NCI-H2227 (cell line): ENCODE measurements at regions not wholly inside any gene's neighbourhood (a gene's known extent, or its start where the extent isn't known, plus 50 kb on each side); places are given as distances from the start of the nearest gene placed in this dataset.
A peak's percentile ranks its signal among the peaks of the same experiment; 100 is the strongest.
"Not testable (repeated sequence)": the region's sequence is repeated elsewhere in the genome, so short reads cannot be mapped to it uniquely, and the experiment has no call there.

Experiments used
- DNase-seq: peaks from one replicate; lab custom pipeline; 2025; ENCODE audit not compliant: unreplicated experiment; lab: John Stamatoyannopoulos, UW

GRCh38 chr15:92753591-92753990 is 98.0 kb upstream of the FAM174B start:
- no peak for DNase-seq

DNA sequence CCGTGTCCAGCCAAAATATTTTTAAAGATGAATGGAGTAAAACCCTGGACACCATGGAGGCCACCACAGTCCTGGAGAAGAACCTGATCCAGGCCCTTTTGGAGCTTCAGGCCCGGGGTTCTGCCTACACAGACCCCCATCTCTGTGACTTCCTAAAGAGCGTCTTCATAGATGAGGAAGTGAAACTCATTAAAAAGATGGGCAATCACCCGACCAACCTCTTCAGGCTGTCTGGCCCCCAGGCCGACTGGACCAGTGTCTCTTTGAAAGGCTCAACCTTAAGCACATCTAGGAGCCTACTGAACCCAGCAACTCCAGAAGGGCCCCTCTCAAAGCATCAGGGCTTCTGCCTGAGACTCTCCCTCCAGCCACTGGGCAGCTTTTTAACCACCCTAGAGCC is 107.9 kb upstream of the FAM174B start:
- no peak for DNase-seq

DNA sequence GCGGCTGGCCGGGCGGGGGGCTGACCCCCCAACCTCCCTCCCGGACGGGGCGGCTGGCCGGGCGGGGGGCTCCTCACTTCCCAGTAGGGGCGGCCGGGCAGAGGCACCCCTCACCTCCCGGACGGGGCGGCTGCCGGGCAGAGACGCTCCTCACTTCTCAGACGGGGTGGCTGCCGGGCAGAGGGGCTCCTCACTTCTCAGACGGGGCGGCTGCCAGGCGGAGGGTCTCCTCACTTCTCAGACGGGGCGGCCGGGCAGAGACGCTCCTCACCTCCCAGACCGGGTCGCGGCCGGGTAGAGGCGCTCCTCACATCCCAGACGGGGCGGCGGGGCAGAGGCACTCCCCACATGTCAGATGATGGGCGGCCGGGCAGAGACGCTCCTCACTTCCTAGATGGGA is 112.6 kb upstream of the FAM174B start:
- DNase-seq = not testable (repeated sequence)

- no peak for DNase-seq
Observed at GRCh38 chr15:92770641-92771040, 115.1 kb upstream of the FAM174B start.

- no peak for DNase-seq
Observed at GRCh38 chr15:92772061-92772460, 116.5 kb upstream of the FAM174B start.

DNA sequence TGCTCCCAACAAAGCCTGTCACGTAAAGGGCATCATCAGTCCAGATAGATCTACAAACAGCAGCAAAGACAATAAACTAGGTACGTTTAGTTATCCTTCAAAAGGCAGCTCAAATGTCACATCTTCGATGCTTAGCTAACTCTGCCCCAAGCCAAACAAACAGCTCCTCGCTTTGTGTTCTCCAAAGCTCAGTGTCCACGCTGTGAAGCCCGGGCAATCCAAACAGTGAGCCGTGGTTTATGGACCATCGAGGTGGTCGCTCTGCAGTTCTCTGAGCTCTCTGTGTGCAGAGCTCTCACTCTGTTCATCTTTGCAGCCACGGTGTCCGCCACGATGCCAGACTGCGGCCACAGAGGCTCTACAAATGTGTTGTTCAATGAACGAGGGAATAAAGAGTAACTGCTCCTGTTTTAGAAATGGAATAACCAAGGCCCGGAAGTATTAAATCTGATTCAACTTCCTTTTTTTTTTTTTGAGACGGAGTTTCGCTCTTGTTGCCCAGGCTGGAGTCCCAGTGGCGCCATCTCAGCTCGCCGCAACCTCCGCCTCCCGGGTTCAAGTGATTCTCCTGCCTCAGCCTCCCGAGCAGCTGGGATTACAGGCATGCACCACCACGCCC is 117.2 kb upstream of the FAM174B start:
- no peak for DNase-seq

- DNase-seq = no peak
Observed at GRCh38 chr15:92773340-92773739, 117.8 kb upstream of the FAM174B start.

- no peak for DNase-seq
Observed at GRCh38 chr15:92779874-92780273, 120.2 kb upstream of the CHD2 start.

DNA sequence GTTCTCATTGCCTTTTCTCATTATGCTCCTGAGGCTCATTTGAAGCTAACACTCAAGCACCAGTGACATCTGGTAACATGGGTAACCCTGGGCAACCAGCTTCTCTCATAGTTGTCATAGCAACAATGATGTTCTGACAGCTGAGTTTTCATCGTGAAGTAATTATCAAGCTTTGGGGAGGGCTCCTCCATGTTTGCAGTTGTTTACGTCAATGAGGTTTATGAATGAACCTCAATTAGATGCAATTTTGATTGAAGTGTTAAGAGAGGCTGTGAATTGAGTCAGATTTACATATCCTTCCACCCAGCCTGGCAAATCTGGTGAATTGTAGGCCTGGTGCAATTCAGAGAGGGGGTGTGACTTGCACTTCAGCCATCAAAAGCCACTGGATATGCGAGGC is 119.3 kb upstream of the CHD2 start:
- DNase-seq = peak; percentile 72

DNA sequence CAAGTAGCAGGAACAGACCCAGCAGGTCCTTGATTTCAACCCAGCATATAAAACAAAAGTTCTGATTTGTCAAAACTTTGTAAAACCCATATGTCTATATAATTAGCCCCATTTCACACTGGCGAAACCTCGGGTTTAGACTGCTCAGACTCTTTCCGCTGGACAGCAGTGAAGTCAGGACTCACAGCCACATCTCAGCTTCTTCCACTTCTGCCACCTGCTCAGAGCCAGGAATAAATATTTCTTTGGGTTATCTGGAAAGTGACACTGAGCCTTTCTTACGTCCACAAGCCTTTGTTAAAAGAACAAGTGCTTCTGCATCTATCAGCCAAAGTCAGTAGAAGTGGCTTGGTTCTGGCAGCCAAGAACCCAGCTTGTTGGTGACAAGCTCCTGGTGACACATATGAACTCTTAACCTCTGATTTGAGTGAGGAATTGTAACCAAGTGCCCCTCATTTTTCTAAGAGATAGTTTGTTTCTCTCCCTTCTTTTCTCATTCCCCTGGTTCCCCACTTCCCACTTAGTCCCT is 118.1 kb upstream of the CHD2 start:
- DNase-seq = no peak

GRCh38 chr15:92787116-92787515 is 113.0 kb upstream of the CHD2 start:
- no peak for DNase-seq

DNA sequence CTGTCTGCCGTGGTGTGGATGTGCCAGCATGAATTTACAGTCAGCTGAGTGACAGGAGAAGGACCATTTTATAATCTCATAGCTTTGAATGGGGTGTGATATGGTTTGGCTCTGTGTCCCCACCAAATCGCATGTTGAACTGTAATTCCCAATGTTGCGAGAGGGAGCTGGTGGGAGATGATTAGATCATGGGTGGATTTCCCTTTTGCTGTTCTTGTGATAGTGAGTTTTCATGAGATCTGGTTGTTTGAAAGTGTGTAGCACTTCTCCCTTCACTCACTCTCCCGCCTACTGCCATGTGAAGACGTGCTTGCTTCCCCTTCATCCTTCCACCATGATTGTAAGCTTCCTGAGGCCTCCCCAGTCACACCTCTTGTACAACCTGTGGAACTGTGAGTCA is 111.9 kb upstream of the CHD2 start:
- no peak for DNase-seq

- not testable (repeated sequence) for DNase-seq
Observed at GRCh38 chr15:92788793-92789192, 111.3 kb upstream of the CHD2 start.

GRCh38 chr15:92796161-92796611 is 103.9 kb upstream of the CHD2 start:
- DNase-seq = no peak

DNA sequence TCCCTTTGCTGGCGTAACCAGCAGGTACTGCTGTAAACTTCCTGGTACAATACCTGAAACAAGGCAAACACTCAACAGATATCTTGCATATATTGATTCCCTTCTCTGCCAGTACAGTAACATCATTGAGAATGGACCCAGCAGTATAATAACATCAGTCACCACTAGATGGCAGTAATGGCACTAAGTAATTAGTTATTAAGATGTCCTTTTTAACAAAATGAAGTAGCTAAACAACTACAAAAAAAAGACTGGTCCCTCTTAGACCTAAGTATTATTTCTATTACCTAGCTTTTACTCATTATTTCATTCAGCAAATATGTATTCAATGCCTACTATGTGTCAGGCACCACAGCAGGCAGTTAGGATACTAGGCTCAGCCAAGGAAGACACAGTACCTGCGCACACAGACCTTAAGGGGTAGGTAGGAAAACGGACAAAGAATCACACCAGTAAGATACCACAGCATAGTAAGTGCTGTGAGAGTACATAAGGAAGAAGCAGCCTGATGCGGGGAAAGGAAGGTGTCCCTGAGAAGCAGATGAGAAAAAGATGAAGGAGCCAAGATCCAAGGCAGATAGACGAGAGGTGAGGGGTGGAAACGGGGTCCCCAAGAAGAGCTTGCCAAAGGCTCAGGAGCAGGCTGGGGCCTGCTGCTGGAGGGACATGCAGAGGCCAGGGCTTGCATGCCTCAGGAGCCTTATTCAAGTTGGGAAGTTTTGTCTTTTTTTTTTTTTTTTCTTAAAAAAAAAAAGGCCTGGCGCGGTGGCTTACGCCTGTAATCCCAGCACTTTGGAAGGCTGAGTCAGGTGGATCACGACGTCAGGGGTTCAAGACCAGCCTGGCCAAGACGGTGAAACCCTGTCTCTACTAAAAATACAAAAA is 102.7 kb upstream of the CHD2 start:
- peak; percentile 73 for DNase-seq

DNA sequence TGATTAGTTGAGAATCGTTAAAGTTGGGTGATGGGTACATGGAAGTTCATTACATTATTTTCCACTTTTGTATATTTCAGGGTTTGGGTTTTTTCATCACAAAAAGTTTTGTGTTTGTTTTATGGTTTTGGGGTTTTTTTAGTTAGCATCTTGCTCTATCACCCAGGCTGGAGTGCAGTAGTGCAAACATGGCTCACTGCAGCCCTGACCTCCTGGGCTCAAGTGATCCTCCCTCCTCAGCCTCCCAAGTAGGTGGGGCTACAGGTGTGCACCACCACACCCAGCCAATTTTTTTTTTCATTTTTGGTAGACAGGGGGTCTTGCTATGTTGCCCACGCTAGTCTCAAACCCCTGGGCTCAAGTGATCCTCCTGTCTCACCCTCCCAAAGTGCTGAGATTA is 100.1 kb upstream of the CHD2 start:
- no peak for DNase-seq

- DNase-seq = not testable (repeated sequence)
Observed at GRCh38 chr15:92800416-92801055, 99.6 kb upstream of the CHD2 start.

GRCh38 chr15:92801056-92801773 is 98.9 kb upstream of the CHD2 start:
- not testable (repeated sequence) for DNase-seq

DNA sequence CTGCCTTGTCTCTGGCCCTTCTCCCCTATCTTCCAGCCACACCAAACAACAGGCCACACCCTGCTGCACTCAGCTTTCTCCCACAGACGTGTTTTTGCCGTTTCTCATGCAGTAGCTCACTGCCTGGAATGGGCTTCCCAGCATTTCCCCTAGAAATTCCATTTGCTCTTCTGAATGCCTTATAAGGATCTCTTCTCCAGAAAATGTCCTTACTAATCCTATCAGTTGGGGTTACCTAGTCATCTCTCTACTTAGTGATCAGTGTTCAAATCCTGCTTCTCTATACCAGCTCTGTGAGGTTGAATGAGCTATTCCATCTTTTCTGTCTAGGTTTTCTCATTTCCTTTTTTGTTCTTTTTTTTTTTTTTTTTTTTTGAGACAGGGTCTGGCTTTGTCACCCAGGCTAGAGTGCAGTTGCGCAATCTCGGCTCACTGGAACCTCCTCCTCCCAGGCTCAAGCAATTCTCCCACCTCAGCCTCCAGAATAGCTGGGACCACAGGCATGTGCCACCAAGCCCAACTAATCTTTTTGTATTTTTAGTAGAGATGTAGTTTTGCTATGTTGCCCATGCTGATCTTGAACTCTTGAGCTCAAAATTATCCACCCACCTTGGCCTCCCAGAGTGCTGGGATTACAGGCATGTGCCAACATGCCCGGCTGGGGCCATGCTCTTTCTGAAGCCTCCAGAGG is 98.2 kb upstream of the CHD2 start:
- no peak for DNase-seq

DNA sequence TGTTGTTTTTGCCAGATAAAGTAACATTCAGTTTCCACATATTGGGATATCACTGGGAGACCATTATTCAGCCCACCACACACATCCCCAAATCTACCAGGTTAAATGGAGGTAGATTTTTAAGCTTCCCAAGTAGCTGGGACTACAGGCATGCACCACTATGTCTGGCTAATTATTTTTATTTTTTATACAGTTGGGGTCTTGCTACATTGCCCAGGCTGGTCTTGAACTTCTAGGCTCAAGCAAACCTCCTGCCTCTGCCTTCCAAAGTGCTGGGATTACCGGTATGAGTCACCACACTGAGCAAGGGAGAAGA is 96.6 kb upstream of the CHD2 start:
- DNase-seq = no peak
